ENCODE measurements at regions not wholly inside any gene's neighbourhood (a gene's known extent, or its start where the extent isn't known, plus 50 kb on each side); places are given as distances from the start of the nearest gene placed in this dataset.

- in situ Hi-C loops (cut with HindIII; ENCODE audit: low sequenced_read_pairs), result no loop called here
These were observed 181.1 kb upstream of the NECTIN1 start for GRCh38 chr11:119910051-119910450.

- in situ Hi-C loops (cut with HindIII; ENCODE audit: low sequenced_read_pairs), result no loop called here
These were observed 180.5 kb upstream of the NECTIN1 start for GRCh38 chr11:119909495-119909894.

- in situ Hi-C loops (cut with HindIII; ENCODE audit: low sequenced_read_pairs), result no loop called here
These were observed 180.1 kb upstream of the NECTIN1 start for GRCh38 chr11:119909077-119909476.

- in situ Hi-C loops (cut with HindIII; ENCODE audit: low sequenced_read_pairs), result no loop called here
These were observed 179.5 kb upstream of the NECTIN1 start for GRCh38 chr11:119908573-119908904.

GRCh38 chr11:119907878-119908572 lies 179.0 kb upstream of the NECTIN1 start:
- in situ Hi-C loops (cut with HindIII; ENCODE audit: low sequenced_read_pairs), result no loop called here

- in situ Hi-C loops (cut with HindIII; ENCODE audit: low sequenced_read_pairs), result no loop called here
These were observed 178.3 kb upstream of the NECTIN1 start for GRCh38 chr11:119907122-119907851.

GRCh38 chr11:119906376-119906775 lies 177.4 kb upstream of the NECTIN1 start:
- in situ Hi-C loops (cut with HindIII; ENCODE audit: low sequenced_read_pairs), result no loop called here

- in situ Hi-C loops (cut with HindIII; ENCODE audit: low sequenced_read_pairs), result no loop called here
These were observed 176.2 kb upstream of the NECTIN1 start for GRCh38 chr11:119905162-119905561.

- in situ Hi-C loops (cut with HindIII; ENCODE audit: low sequenced_read_pairs), result no loop called here
These were observed 175.6 kb upstream of the NECTIN1 start for GRCh38 chr11:119904531-119905035.

- in situ Hi-C loops (cut with HindIII; ENCODE audit: low sequenced_read_pairs), result no loop called here
These were observed 174.8 kb upstream of the NECTIN1 start for GRCh38 chr11:119903821-119904220.

GRCh38 chr11:119903389-119903788 lies 174.4 kb upstream of the NECTIN1 start:
- in situ Hi-C loops (cut with HindIII; ENCODE audit: low sequenced_read_pairs), result no loop called here

GRCh38 chr11:119902656-119903231 lies 173.7 kb upstream of the NECTIN1 start:
- in situ Hi-C loops (cut with HindIII; ENCODE audit: low sequenced_read_pairs), result no loop called here

- in situ Hi-C loops (cut with HindIII; ENCODE audit: low sequenced_read_pairs), result no loop called here
These were observed 172.9 kb upstream of the NECTIN1 start for GRCh38 chr11:119901657-119902577.

- in situ Hi-C loops (cut with HindIII; ENCODE audit: low sequenced_read_pairs), result no loop called here
These were observed 171.0 kb upstream of the NECTIN1 start for GRCh38 chr11:119899997-119900396.

- in situ Hi-C loops (cut with HindIII; ENCODE audit: low sequenced_read_pairs), result no loop called here
These were observed 168.6 kb upstream of the NECTIN1 start for GRCh38 chr11:119897576-119897975.

- in situ Hi-C loops (cut with HindIII; ENCODE audit: low sequenced_read_pairs), result no loop called here
These were observed 168.0 kb upstream of the NECTIN1 start for GRCh38 chr11:119897046-119897440.

- in situ Hi-C loops (cut with HindIII; ENCODE audit: low sequenced_read_pairs), result no loop called here
These were observed 167.5 kb upstream of the NECTIN1 start for GRCh38 chr11:119896387-119897045.

GRCh38 chr11:119895981-119896380 lies 167.0 kb upstream of the NECTIN1 start:
- in situ Hi-C loops (cut with HindIII; ENCODE audit: low sequenced_read_pairs), result no loop called here

GRCh38 chr11:119894916-119895315 lies 165.9 kb upstream of the NECTIN1 start:
- in situ Hi-C loops (cut with HindIII; ENCODE audit: low sequenced_read_pairs), result no loop called here

- in situ Hi-C loops (cut with HindIII; ENCODE audit: low sequenced_read_pairs), result no loop called here
These were observed 163.4 kb upstream of the NECTIN1 start for GRCh38 chr11:119892311-119892808.
